ENCODE measurements at regions not wholly inside any gene's neighbourhood (a gene's known extent, or its start where the extent isn't known, plus 50 kb on each side); places are given as distances from the start of the nearest gene placed in this dataset.

DNA sequence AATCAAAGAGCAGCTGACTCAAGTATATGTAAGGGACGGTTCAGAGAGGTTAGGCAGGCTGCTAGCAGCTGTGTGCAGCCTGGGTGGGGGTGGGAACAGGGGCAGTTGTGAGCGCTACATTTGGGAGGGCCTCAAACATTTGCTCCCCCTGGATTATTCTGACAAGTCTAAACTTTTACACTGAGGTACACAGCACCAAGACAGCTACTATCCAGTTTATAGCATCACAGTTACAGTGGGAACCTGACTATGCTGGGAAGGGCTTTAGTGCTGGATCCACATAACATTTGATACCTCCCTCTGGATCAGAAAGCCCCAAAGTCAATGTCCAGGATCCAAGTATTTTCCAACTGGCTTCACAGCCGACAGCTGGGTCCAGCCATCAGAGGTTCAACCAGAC lies 55.8 kb upstream of the GIMD1 start:
- Histone ChIP-seq H3K27ac (no peak overlapping the region), H3K27me3 (no peaks in the 10 kb centered on the region), H3K4me3 (no peak overlapping the region), H3K4me1 (no peaks in the 10 kb centered on the region), H3K9me3 (no peaks in the 10 kb centered on the region), H3K36me3 (no peaks in the 10 kb centered on the region)
- DNase-seq (no peak), ATAC-seq (ENCODE audit: low FRiP score in 2 of 2) (no peak)
- WGBS, 2 donors, result 78 to 90% methylated on average over 3 of the region's 3 CpGs
- TF ChIP-seq POLR2A (IDR thresholded peaks at IDR 0.05) (no peak), EP300 (IDR thresholded peaks at IDR 0.05) (no peak), CTCF (IDR thresholded peaks at IDR 0.05) (no peak), POLR2AphosphoS5 (IDR thresholded peaks at IDR 0.05) (no peak)

DNA sequence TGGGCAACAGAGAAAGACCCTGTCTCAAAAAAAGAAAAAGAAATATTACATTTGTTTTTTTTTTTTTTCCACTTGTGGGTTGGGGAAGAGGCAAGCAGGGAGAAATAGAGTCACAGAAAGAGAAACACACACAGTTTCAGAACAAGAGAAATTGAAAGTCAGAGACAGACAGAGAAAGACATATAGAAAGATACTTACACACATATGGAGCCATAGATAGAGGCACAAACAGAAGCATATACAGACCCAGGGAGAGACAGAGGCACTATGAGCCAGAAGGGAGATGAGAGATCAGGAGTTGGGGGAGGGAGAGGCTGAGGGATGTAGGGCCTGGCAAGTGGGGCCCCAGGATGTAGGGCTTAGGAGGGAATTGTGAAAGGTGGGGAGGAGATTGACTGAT lies 55.2 kb upstream of the GIMD1 start:
- Histone ChIP-seq H3K4me3 (no peak overlapping the region), H3K9me3 (no peaks in the 10 kb centered on the region), H3K27me3 (no peaks in the 10 kb centered on the region), H3K4me1 (no peaks in the 10 kb centered on the region), H3K36me3 (no peaks in the 10 kb centered on the region), H3K27ac (no peak overlapping the region)
- ATAC-seq (ENCODE audit: low FRiP score in 2 of 2), result no peak
- no peak for DNase-seq
- no peak for TF ChIP-seq POLR2A (IDR thresholded peaks at IDR 0.05)
- TF ChIP-seq CTCF (IDR thresholded peaks at IDR 0.05), result no peak
- TF ChIP-seq EP300 (IDR thresholded peaks at IDR 0.05), result no peak
- no peak for TF ChIP-seq POLR2AphosphoS5 (IDR thresholded peaks at IDR 0.05)

DNA sequence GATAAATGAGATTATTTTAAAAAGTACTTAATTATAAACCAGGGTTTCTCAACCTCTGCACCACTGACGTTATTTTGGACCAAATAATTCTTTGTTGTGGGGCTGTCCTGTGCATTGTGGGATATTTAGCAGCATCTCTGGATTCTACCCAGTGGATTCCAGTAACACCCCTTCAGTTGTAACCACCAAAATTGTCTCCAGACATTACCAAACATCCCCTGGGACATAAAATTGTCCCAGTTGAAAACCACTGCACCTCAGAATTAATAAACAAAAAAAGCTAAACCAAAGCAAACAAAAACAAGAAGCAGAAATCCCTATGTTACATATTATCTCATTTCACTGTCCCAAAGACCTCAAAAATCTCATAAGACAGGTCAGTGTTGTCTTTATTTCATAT lies 54.2 kb upstream of the GIMD1 start:
- no peaks in the 10 kb centered on the region for H3K27me3 ChIP-seq
- no peaks in the 10 kb centered on the region for H3K9me3 ChIP-seq
- H3K27ac ChIP-seq, result no peak overlapping the region
- WGBS, 2 donors, result 63 to 83% methylated on average over 1 of the region's 1 CpG
- H3K4me1 ChIP-seq, result no peaks in the 10 kb centered on the region
- TF ChIP-seq EP300 (IDR thresholded peaks at IDR 0.05) (no peak), POLR2AphosphoS5 (IDR thresholded peaks at IDR 0.05) (no peak)
- no peak for DNase-seq
- H3K36me3 ChIP-seq, result no peaks in the 10 kb centered on the region
- H3K4me3 ChIP-seq, result no peak overlapping the region
- ATAC-seq (ENCODE audit: low FRiP score in 2 of 2), result no peak

DNA sequence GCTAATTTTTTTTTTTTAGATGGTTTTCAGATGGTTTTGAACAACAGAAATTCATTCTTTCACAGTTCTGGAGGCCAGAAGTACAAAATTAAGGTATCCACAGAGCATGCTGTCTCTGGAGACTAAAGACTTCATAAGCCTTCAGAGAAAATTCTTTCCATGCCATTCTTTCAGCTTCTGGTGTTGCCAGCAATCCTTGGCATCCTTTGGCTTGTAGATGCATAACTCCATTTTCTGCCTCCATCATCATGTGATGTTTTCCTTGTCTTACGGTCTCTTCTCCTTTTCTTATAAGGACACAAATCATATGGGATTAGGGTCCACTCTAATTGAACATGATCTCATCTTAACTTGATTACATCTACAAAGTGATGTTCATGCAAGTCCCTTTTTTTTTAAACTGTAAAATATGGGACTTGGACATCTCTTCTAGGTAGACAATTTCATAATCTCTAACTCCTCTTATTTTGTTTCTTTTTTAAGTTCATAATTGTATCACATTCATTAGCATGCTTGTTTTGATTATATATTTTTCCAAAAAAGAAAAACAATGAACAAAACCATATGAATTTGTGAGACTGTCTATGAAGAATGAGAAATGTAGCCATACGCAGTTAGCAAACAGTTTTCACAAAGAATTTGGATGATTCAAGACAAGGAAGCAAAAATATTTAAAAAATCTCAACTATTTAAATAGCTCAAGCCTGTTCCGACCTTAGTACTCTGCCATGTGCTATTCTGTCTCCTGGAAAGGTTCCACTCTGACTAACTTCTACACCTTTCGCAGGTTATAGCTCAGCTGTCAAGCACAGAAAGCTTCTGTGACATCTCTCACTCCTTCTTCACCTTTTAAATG lies 53.1 kb upstream of the GIMD1 start:
- no peak for TF ChIP-seq EP300 (IDR thresholded peaks at IDR 0.05)
- TF ChIP-seq CTCF (IDR thresholded peaks at IDR 0.05), result no peak
- Histone ChIP-seq H3K27ac (no peak overlapping the region), H3K27me3 (no peaks in the 10 kb centered on the region), H3K9me3 (no peaks in the 10 kb centered on the region), H3K4me3 (no peak overlapping the region), H3K36me3 (no peaks in the 10 kb centered on the region), H3K4me1 (no peaks in the 10 kb centered on the region)
- ATAC-seq (ENCODE audit: low FRiP score in 2 of 2) (no peak), DNase-seq (no peak)
- WGBS, 2 donors, result 57% methylated on average over 4 of the region's 4 CpGs

- 52 to 56% methylated on average over 1 of the region's 1 CpG for WGBS, 2 donors
- Histone ChIP-seq H3K9me3 (no peaks in the 10 kb centered on the region), H3K4me1 (no peaks in the 10 kb centered on the region), H3K27me3 (no peaks in the 10 kb centered on the region), H3K4me3 (no peak overlapping the region), H3K36me3 (no peaks in the 10 kb centered on the region), H3K27ac (no peak overlapping the region)
- TF ChIP-seq CTCF (IDR thresholded peaks at IDR 0.05) (no peak), POLR2A (IDR thresholded peaks at IDR 0.05) (no peak), EP300 (IDR thresholded peaks at IDR 0.05) (no peak), POLR2AphosphoS5 (IDR thresholded peaks at IDR 0.05) (no peak)
- ATAC-seq (ENCODE audit: low FRiP score in 2 of 2), result no peak
- DNase-seq, result no peak
These were observed 49.9 kb upstream of the GIMD1 start for GRCh38 chr4:106418444-106418843.

Data from upper lobe of left lung (tissue), 6 donors.